GM18867 (cell line): ENCODE measurements at regions not wholly inside any gene's neighbourhood (a gene's known extent, or its start where the extent isn't known, plus 50 kb on each side); places are given as distances from the start of the nearest gene placed in this dataset.
"Not testable (repeated sequence)": the region's sequence is repeated elsewhere in the genome, so short reads cannot be mapped to it uniquely, and the experiment has no call there.

Source experiments
- ATAC-seq: cut with Tn5 transposase; IDR thresholded peaks from one replicate; pipeline ENCODE4 v1.9.1; 2021; ENCODE audit warnings: mild to moderate bottlenecking, moderate library complexity; ENCODE audit not compliant: unreplicated experiment

DNA sequence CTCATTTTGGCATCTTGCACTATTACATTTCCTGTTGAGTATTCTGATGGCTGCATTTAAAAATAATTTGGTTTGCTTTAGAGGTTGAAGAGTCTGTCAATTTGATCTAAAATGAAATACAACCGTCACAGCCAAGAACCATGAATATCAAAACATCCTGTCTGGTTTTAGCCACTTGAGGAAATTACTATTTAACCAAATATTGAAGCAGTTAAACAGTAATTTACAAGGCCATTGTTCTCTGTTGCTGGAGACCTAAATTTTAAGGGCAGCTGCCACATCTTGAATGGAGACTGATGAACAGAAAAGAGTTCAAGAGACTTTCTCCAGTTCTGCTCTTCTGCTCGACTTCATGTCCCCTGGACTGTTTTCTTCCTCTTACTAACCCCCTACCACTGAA is 549.4 kb downstream of the LRRC70 start:
- no peak for ATAC-seq

- ATAC-seq, result no peak
Measured at GRCh38 chr5:63127054-63127453, 548.4 kb downstream of the LRRC70 start.

GRCh38 chr5:63125862-63126261 is 547.2 kb downstream of the LRRC70 start:
- peak; percentile 89 for ATAC-seq

DNA sequence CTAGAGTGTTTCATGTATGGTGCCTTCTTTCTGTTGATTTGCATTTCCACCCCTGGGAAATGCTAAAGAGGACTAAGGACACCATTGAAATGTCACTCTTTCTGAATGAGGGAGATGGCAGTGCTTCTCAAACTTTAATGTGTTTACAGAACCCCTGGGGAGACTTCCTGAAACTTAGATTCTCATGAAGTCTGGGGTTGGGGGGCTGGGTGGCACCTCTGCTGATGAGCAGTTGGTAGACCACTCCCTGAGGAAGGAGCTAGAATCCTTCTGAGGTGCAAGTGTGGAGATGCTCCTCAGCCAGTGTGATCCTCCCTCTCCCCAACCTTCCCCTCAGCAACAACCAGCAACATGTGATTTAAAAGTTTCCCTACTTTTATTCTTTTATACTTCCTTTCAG is 546.8 kb downstream of the LRRC70 start:
- ATAC-seq, result peak; percentile 22

DNA sequence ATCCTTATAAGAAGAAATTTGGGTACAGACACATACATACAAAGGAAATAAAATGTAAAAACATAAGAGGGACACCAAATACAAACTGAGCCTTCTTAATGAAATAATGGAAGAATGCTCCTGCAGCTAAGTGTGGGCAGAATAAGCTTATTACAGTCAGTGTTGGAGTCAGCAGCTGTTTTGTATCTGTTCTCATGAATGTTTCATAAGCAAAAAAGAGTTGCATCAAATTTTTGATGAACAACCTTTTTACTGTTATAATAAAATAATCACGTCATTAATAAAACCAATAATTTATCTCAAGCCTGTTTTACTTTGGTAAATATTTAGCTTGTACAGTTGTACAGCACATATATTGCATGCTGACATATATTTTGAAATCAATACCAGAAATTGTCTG is 545.6 kb downstream of the LRRC70 start:
- ATAC-seq, result no peak

DNA sequence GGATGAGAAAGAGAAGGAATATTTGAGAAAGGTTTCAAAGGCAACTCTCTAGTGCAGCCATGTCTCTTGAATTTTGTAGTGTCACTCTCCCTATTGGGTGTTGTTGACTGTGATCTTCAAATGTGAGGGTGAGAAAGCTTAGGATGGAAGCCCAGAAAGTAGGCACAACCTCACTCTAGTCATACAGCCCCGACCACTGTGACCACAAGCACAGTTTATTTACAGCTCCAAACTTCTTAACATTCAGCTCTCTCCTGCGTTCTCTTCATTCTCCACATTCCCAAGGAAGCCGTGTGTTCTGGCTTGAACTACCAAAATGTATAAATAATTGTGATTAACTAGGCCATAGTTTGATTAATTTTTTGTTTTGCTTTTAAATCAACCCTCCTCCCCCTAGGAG is 542.9 kb downstream of the LRRC70 start:
- ATAC-seq, result no peak

- ATAC-seq, result no peak
Measured at GRCh38 chr5:63118221-63118620, 539.6 kb downstream of the LRRC70 start.

- no peak for ATAC-seq
Measured at GRCh38 chr5:63111891-63112290, 533.3 kb downstream of the LRRC70 start.

- no peak for ATAC-seq
Measured at GRCh38 chr5:63101870-63102269, 523.3 kb downstream of the LRRC70 start.

GRCh38 chr5:63097286-63097685 is 518.7 kb downstream of the LRRC70 start:
- ATAC-seq, result no peak

DNA sequence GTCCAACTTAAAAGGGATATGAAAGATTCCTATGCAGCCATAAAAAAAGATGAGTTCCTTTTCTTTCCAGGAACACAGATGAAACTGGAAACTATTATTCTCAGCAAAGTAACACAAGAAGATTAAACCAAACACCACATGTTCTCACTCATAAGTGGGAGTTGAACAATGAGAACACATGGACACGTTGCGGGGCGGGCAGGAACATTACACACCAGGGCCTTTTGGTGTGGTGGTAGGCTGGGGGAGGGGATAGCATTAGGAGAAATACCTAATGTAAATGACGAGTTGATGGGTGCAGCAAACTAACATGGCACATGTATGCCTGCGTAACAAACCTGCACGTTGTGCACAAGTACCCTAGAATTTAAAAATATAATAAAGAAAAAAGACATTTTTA is 516.1 kb downstream of the LRRC70 start:
- no peak for ATAC-seq

DNA sequence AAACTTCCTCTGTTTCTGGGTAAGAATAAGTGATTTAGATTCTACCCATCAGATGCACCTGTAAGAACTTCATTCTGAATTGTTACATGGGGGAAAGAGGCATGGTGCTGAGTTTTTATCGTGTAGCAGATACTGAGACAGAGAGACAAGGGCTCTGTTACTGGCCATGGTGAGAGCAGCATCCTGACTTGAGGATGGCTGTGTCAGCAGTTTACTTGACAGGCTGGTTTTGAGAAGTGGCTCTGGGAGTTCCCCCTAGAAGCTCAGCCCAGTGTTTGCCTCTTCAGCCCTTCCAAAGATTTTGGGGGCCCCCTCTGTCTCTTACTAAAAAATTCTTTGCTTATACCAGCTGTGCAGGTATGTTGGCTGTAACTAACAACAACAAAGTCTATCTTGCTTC is 510.5 kb downstream of the LRRC70 start:
- ATAC-seq, result no peak

GRCh38 chr5:63085561-63085960 is 506.9 kb downstream of the LRRC70 start:
- no peak for ATAC-seq

- not testable (repeated sequence) for ATAC-seq
Measured at GRCh38 chr5:63083689-63084088, 505.1 kb downstream of the LRRC70 start.

- no peak for ATAC-seq
Measured at GRCh38 chr5:63081402-63081801, 502.8 kb downstream of the LRRC70 start.

- no peak for ATAC-seq
Measured at GRCh38 chr5:63070001-63070400, 491.4 kb downstream of the LRRC70 start.

DNA sequence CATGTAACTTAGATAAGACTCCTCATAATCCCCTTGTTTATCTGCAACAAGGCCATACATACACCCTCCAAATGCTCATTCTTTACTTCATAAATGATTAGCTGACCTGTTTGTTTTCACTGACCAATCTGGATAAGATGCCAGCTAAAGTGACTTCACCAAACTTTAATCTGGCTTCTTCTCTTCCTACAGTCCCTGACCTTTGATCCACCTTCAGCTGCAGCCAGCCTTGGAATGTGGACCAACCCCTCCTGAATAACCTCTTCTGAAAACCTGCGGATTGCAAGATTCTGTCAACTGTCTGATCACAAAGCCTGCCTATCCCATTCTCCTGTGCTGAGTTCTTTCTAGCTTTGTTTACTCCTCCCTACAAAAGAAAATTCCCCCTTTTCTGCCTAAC is 476.8 kb downstream of the LRRC70 start:
- no peak for ATAC-seq

GRCh38 chr5:63053019-63053638 is 474.5 kb downstream of the LRRC70 start:
- ATAC-seq, result no peak

DNA sequence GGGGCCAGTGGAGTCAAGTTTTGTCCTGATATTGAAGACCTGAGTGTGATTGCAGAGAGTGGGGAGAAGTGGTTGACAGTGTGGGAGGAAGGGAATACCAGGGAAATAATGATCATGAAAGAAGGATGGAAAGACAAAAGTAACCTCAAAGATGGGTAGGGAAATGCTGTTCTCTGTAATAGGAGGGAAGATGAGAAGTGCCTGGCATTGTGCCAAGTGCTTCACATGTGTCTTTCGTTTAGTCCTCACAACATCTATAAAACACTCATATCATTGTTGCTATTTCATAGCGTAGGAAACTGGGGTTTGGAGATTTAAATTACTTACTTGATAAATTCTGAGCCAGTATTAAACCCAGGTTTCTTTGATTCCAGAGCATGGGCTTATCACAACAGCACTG is 472.3 kb downstream of the LRRC70 start:
- no peak for ATAC-seq

DNA sequence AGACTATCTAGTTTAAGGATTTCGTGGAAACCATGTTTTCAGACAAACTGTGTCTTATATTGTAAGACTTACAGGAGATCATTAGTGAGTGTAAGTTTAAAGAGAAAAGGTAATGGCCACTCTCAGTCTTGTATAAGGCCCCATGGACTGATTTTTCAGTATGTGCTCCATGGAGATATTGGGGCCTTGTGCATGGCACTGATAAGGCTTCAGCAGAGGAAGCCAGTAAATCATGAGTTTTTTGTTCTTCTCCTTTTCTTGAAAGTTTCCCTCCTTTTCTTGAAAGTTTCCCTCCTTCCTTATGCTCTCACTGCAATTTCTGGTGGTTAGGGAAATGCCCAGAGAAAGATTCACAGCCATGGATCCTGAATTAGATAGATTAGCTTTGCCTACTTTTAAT is 471.3 kb downstream of the LRRC70 start:
- no peak for ATAC-seq

- ATAC-seq, result no peak
Measured at GRCh38 chr5:63043792-63044191, 465.2 kb downstream of the LRRC70 start.

DNA sequence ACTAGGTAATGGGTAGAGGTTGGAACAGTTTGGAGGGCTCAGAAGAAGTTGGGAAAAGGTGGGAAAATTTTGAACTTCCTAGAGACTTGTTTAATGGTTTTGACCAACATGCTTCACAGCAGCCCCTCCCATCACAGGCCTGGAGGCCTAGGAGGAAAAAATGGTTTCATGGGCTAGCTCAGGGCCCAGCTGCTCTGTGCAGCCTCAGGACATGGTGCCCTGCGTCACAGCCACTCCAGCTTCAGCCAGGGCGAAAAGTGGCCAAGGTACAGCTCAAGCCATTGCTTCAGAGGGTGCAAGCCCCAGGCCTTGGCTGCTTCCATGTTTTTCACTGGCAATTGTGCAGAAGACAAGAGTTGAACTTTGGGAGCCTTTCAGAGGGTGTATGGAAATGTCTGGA is 453.7 kb downstream of the LRRC70 start:
- no peak for ATAC-seq

- no peak for ATAC-seq
Measured at GRCh38 chr5:63029891-63030290, 451.3 kb downstream of the LRRC70 start.
